HFF-Myc (cell line): ENCODE measurements at regions not wholly inside any gene's neighbourhood (a gene's known extent, or its start where the extent isn't known, plus 50 kb on each side); places are given as distances from the start of the nearest gene placed in this dataset.

Experiments
- DNase-seq: peaks from one replicate; pipeline ENCODE4 v3.0.0-alpha.2; 2011; ENCODE audit warnings: low read depth; ENCODE audit errors: extremely low read depth
- H3K4me3 ChIP-seq: replicated peaks from 2 replicates; pipeline ENCODE4 v1.5.1; 2011; ENCODE audit warnings: low read depth, mild to moderate bottlenecking, control low read depth, low read length
- TF ChIP-seq, protein P1 (sequence below): IDR thresholded peaks from 2 replicates; pipeline ENCODE4 v1.5.1; 2012; ENCODE audit warnings: mild to moderate bottlenecking, low read depth, low read length, control low read depth; ENCODE audit errors: missing control alignments

DNA sequence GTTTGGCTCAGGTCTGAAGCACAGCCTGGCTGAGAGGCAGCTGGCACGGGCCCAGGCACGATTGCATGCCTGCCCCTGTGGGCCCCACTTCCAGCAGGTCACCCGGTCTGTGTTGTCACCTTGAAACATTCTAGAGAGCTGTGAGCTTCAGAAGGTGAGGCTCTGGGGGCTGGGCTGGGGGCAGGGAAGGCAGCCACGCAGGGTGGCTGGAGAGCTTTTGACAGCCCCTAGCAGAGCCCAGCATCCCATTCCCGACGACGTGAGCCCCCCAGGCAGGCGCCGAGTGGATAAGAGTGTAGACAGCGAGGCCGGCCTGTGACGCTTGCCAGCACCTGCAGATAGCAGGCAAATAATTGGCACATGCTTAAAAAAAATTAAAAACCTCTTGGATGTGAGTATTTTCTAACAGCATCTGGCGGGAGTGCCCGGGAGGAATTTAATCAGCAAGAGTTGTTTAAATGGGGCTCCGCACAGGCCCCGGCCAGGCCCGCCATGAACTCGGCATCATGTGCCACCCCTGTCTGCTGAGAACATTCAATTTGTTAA is 212.0 kb upstream of the TBX20 start:
- no peak overlapping the region for H3K4me3 ChIP-seq
- TF ChIP-seq, protein P1, sequence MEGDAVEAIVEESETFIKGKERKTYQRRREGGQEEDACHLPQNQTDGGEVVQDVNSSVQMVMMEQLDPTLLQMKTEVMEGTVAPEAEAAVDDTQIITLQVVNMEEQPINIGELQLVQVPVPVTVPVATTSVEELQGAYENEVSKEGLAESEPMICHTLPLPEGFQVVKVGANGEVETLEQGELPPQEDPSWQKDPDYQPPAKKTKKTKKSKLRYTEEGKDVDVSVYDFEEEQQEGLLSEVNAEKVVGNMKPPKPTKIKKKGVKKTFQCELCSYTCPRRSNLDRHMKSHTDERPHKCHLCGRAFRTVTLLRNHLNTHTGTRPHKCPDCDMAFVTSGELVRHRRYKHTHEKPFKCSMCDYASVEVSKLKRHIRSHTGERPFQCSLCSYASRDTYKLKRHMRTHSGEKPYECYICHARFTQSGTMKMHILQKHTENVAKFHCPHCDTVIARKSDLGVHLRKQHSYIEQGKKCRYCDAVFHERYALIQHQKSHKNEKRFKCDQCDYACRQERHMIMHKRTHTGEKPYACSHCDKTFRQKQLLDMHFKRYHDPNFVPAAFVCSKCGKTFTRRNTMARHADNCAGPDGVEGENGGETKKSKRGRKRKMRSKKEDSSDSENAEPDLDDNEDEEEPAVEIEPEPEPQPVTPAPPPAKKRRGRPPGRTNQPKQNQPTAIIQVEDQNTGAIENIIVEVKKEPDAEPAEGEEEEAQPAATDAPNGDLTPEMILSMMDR = no peak
- no peak for DNase-seq

DNA sequence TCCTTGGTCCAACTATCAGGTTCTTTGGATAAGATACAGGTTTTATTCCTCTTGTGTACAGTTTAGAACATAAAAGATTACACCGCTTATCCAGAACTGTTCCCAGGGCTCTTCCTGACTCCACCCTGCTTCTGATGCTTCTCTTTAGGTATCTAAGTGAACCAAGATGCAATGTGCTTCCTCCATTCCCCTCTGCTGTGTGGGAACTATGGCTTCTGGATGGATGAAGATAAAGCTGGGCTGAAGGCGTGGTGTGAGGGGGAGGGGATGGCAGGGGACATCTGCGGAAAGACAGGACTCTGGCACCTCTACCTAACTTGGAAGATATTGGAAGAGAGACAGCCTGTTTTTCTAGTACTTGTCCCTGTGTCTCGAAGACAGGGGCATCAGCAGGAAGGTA is 209.9 kb upstream of the TBX20 start:
- no peak overlapping the region for H3K4me3 ChIP-seq
- DNase-seq = no peak
- TF ChIP-seq, protein P1 = no peak

DNA sequence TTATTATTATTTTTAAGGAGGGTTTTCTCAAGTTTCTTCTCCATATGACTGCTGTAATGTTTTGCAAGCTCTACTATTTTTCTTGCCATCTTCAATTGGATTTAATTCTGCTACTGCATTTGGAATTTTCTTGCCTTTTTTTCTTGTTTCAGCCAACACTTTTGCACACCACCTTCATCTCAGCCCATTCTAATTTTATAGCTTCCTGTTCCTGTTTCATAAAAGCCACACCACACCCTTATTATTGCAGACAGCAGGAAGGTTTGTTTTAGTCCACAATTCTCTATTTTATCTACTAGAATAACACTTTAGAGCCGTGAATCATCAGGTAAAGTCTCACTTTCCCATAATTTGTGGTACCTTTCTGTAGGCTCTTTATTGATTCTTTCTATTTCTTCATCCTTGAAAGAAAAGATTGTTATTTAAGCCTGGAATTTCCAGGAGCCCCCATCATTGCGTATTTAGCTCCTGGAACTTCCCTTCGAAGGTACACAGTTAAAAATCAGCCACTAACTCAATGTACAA is 209.3 kb upstream of the TBX20 start:
- H3K4me3 ChIP-seq = no peak overlapping the region
- TF ChIP-seq, protein P1 = no peak
- no peak for DNase-seq

DNA sequence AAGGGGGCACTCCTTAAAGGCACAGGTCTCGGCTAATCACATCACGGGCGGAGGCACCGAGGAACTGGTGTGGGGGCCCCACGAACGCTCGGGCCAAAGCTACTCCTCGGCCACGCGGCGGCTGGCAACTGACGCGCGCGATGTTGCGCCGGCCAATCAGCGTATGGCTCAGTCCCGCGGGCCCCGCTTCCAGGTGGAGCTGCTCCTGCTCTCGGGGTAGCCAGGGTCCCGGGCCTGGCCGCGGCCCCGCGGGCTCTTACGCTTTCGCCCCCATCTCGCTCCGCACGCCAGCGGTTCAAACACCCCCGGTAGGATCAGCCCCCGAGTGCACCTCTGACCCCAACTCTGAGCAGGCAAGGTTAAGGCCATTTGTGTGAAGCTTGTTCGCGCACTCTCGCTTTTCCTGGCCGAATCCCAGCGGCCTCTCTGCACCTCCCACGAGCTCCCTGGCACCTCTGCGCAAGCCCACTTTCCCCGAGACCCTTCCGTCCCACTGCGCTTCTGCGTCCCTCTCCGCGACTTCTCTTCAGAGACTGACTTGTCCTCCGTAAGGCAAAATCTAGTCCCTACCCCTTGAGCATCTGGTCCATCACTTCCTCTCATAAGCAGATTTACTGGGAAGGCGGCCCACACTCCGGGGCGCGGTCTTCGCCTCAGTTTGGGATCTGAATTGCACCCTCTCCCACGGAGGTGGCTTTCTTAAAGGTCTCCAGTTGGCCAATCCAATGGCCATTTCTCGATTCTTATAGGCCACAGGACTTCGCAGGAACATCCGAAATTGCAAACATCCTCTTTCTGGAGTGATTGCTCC is 200.9 kb upstream of the TBX20 start:
- DNase-seq = no peak
- TF ChIP-seq, protein P1 = no peak
- H3K4me3 ChIP-seq = no peak overlapping the region

DNA sequence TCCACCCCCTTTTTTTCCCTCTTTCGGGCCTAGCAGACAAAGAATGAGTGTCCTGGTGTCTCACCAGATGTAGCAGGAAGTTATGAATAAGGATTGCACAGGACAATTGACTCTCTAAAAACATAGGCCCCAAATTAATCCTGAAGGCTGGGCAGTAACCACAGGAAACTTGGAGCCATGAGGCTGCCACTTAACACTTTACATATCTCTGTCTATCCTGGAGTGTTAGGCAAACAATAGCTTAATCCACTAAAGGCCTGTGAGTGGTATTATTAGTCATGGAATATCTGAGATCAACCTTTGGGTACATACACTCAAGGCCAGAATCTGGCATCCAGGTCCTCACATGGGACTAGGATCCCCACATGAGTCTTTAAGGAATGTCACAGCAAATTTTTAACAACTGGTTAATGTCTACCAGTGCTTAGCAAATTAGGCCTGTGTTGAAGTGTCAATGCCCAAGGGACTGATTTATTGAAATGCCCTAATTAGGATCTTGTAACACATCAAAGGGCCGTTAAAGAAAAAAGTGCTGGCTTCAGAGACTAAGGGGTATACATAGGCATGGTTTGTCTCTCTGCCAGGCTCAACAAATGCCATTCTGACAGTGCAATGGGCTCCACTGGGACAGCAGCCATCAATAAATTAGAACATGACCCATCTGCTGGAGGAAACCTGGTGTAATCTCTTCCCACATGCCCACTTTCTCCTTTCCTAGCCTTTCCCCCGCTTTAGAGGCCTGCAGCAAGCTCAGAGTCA is 196.7 kb upstream of the TBX20 start:
- H3K4me3 ChIP-seq = no peak overlapping the region
- DNase-seq = no peak
- TF ChIP-seq, protein P1 = no peak

DNA sequence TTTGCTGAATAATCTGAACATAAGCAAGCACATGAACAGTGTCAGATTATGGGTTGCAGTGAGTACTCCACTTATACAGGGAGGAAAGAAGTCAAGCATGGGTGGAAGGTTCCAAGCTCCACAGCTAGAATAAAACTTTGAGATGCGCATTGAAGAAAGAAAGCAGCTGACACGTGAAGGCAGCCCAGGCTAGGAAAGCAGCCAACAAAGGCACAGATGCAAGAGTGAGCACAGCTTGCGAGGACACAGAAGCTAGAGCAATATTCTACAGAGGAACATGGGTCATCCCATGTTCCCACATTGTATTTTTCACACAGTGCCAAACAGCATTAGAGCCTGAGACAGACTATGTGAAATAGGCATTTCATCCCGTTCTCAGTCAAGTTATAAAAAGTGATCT is 194.6 kb upstream of the TBX20 start:
- H3K4me3 ChIP-seq = no peak overlapping the region
- DNase-seq = no peak
- TF ChIP-seq, protein P1 = no peak
